Islet precursor cell (in vitro differentiated cells): ENCODE measurements at regions not wholly inside any gene's neighbourhood (a gene's known extent, or its start where the extent isn't known, plus 50 kb on each side); places are given as distances from the start of the nearest gene placed in this dataset.
A peak's percentile ranks its signal among the peaks of the same experiment; 100 is the strongest.
"Not testable (repeated sequence)": the region's sequence is repeated elsewhere in the genome, so short reads cannot be mapped to it uniquely, and the experiment has no call there.

Source experiments
- DNase-seq: peaks from one replicate; pipeline ENCODE4 v3.0.0-alpha.2; 2018

- DNase-seq, result not testable (repeated sequence)
Observed at GRCh38 chr17:27099266-27099665, 194.6 kb upstream of the WSB1 start.

- not testable (repeated sequence) for DNase-seq
Observed at GRCh38 chr17:27104605-27105221, 189.2 kb upstream of the WSB1 start.

- DNase-seq, result no peak
Observed at GRCh38 chr17:27105636-27106035, 188.3 kb upstream of the WSB1 start.

GRCh38 chr17:27106347-27106981 lies 187.4 kb upstream of the WSB1 start:
- no peak for DNase-seq

GRCh38 chr17:27106982-27107360 lies 186.9 kb upstream of the WSB1 start:
- no peak for DNase-seq

- DNase-seq, result not testable (repeated sequence)
Observed at GRCh38 chr17:27107386-27108328, 186.3 kb upstream of the WSB1 start.

- DNase-seq, result no peak
Observed at GRCh38 chr17:27109346-27109745, 184.6 kb upstream of the WSB1 start.

GRCh38 chr17:27153005-27153404 lies 140.9 kb upstream of the WSB1 start:
- DNase-seq, result peak; percentile 29

GRCh38 chr17:27155866-27156265 lies 138.0 kb upstream of the WSB1 start:
- no peak for DNase-seq

- no peak for DNase-seq
Observed at GRCh38 chr17:27157297-27157696, 136.6 kb upstream of the WSB1 start.

GRCh38 chr17:27157898-27158297 lies 136.0 kb upstream of the WSB1 start:
- no peak for DNase-seq

- no peak for DNase-seq
Observed at GRCh38 chr17:27158382-27158781, 135.5 kb upstream of the WSB1 start.

- no peak for DNase-seq
Observed at GRCh38 chr17:27180322-27180721, 113.6 kb upstream of the WSB1 start.

- DNase-seq, result not testable (repeated sequence)
Observed at GRCh38 chr17:27181379-27181925, 112.5 kb upstream of the WSB1 start.

GRCh38 chr17:27181935-27182334 lies 112.0 kb upstream of the WSB1 start:
- DNase-seq, result no peak

- not testable (repeated sequence) for DNase-seq
Observed at GRCh38 chr17:27197505-27197904, 96.4 kb upstream of the WSB1 start.

GRCh38 chr17:27199948-27200347 lies 94.0 kb upstream of the WSB1 start:
- no peak for DNase-seq

GRCh38 chr17:27200476-27200875 lies 93.4 kb upstream of the WSB1 start:
- no peak for DNase-seq

- DNase-seq, result no peak
Observed at GRCh38 chr17:27203241-27203640, 90.7 kb upstream of the WSB1 start.

- DNase-seq, result no peak
Observed at GRCh38 chr17:27206447-27206846, 87.5 kb upstream of the WSB1 start.

GRCh38 chr17:27207073-27207513 lies 86.8 kb upstream of the WSB1 start:
- DNase-seq, result no peak

- DNase-seq, result not testable (repeated sequence)
Observed at GRCh38 chr17:27208370-27208769, 85.5 kb upstream of the WSB1 start.

GRCh38 chr17:27209316-27209715 lies 84.6 kb upstream of the WSB1 start:
- peak; percentile 38 for DNase-seq
